Left colon (tissue), 2 donors: ENCODE measurements at regions not wholly inside any gene's neighbourhood (a gene's known extent, or its start where the extent isn't known, plus 50 kb on each side); places are given as distances from the start of the nearest gene placed in this dataset.
"Not testable (repeated sequence)": the region's sequence is repeated elsewhere in the genome, so short reads cannot be mapped to it uniquely, and the experiment has no call there.

Experiments used
- ATAC-seq: fragments of 200-7000 bp; cut with Tn5 transposase; one replicate; pipeline ENCODE4 v1.9.1; 2020; ENCODE audit warnings: mild to moderate bottlenecking, moderate library complexity
- DNase-seq, 2 donors: peaks; one replicate each; pipeline ENCODE4 v3.0.0-alpha.2; 2020
- intact Hi-C, 2 donors: fragments of 100-400 bp; cut with DNase I in 1 of 2; cut with micrococcal nuclease in 1 of 2; formaldehyde crosslinking; loops; one replicate each; pipeline versions ENCODE4 v1.11.2 to v1.14.0; 2022; cut with DNase I, micrococcal nuclease
- donor health status: DM: no; HTN: no; CAD: no.
- donor health status: DM: yes; HTN: yes; CAD: no.

GRCh38 chr4:29051381-29051965 is 1668.7 kb upstream of the PCDH7 start:
- ATAC-seq, result no peak
- intact Hi-C loops, result no loop called here
- no peak for DNase-seq

DNA sequence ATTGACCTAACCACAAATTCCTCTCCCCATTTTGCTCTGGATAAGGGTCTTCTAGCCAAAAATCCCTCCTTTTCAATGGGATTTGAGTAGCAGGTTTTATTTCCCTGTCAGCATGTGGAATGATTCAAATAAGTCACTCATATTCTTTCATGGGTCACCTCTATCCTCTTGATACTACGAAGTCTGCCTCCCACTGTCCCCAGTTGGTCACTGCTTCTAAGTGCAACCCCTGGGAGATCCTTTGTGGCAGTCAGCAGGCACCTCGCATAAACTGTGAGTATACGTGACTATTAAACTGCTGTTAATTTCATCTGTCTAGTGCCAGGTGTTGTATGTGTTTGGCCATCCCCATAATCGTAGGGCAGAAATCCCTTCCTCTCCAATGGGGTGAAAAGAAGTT is 1667.9 kb upstream of the PCDH7 start:
- no peak for DNase-seq
- no peak for ATAC-seq
- intact Hi-C loops, result no loop called here

- no peak for DNase-seq
- ATAC-seq, result no peak
- intact Hi-C loops, result no loop called here
These were observed 1661.6 kb upstream of the PCDH7 start for GRCh38 chr4:29058531-29058930.

DNA sequence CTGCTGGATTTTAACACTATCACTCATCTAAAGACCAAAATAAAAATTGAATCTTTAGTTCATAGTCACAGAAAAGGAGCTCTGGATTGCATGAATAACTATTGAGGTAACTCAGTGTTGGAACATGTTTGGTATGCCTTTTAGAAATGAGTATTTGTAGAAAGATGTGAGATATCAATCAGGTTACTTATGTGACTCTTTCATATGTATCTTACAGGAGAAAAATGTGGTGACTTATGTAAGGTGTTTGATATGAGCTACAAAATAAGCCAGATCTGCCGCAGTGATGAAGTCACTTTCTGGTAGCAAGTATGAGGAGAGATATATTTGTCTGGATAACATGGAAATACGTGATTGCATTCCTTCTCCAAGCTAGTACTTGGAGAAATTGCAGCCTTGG is 1653.3 kb upstream of the PCDH7 start:
- DNase-seq (no peak), ATAC-seq (no peak)
- intact Hi-C loops, result no loop called here

GRCh38 chr4:29073571-29073970 is 1646.6 kb upstream of the PCDH7 start:
- ATAC-seq (no peak), DNase-seq (no peak)
- intact Hi-C loops, result no loop called here

- ATAC-seq, result no peak
- intact Hi-C loops, result no loop called here
- DNase-seq, result no peak
These were observed 1644.8 kb upstream of the PCDH7 start for GRCh38 chr4:29075366-29075765.

GRCh38 chr4:29079260-29079659 is 1640.9 kb upstream of the PCDH7 start:
- DNase-seq, result no peak
- no peak for ATAC-seq
- intact Hi-C loops, result no loop called here

GRCh38 chr4:29081234-29081955 is 1638.8 kb upstream of the PCDH7 start:
- DNase-seq, result no peak
- intact Hi-C loops, result no loop called here
- ATAC-seq, result no peak

GRCh38 chr4:29082684-29083083 is 1637.5 kb upstream of the PCDH7 start:
- no peak for ATAC-seq
- no peak for DNase-seq
- intact Hi-C loops, result no loop called here

DNA sequence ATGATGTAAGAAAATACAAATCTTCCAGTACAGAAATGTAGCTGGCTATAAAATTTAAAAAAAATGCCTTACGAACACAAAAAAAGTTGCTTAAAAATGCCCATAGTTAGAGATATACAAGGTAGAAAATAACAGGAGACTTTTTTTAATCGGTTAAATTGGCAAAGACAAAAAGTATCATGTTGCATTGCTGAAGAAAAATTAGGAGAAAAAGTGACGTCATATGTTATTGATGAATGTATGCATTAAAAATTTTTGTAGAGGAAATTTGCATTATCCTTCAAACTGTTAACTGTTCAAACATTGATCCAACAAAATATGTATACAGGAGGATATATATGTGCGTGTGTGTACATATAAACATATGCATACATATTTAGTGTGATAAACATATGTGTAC is 1634.4 kb upstream of the PCDH7 start:
- intact Hi-C loops, result no loop called here
- DNase-seq (no peak), ATAC-seq (no peak)

- DNase-seq (no peak), ATAC-seq (no peak)
- intact Hi-C loops, result no loop called here
These were observed 1615.5 kb upstream of the PCDH7 start for GRCh38 chr4:29104694-29105093.

GRCh38 chr4:29113960-29114359 is 1606.2 kb upstream of the PCDH7 start:
- no peak for ATAC-seq
- intact Hi-C loops, result no loop called here
- DNase-seq, result no peak

GRCh38 chr4:29117231-29117722 is 1602.9 kb upstream of the PCDH7 start:
- intact Hi-C loops, ATAC-seq, DNase-seq: not testable (repeated sequence)

DNA sequence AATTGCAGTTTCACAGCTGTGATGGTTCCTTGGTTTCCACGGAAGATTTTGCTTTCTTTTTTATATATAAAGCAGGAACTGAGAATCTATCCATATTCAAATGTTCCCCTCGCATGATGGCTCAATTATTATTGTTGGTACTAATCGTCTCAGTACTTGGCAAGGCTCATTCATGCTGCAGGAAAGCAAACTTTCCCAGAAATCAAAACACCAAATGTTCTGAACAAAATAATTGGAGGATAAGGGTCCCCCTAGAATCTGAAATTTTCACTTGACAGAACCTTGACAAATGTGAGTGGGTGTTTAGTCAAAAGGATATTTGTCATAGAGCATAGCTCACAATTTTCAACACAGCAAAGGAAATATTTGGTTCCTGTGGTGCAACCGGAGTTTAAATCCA is 1598.6 kb upstream of the PCDH7 start:
- DNase-seq (no peak), ATAC-seq (no peak)
- intact Hi-C loops, result no loop called here

GRCh38 chr4:29128810-29129209 is 1591.4 kb upstream of the PCDH7 start:
- ATAC-seq (no peak), DNase-seq (no peak)
- intact Hi-C loops, result no loop called here

- intact Hi-C loops, result no loop called here
- DNase-seq (no peak), ATAC-seq (no peak)
These were observed 1588.9 kb upstream of the PCDH7 start for GRCh38 chr4:29131304-29131703.

DNA sequence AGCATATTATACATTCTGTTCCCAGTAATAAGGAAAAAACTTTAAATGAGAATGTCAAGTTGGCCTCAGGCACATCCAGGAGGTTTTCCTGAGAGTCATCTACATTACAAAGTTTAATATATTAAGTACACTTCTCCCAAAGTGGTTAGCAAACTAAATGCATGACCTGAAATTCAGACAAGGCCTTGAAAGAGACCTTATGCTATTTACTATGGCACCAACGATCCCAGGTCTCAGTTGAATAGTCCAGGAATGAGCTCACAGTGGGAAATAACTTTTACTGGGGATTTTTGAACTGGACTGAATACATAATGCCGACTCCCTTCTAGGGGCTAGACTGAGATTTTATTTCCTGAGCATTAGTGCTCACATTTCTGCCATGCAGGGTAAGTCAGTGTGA is 1577.5 kb upstream of the PCDH7 start:
- intact Hi-C loops, result no loop called here
- DNase-seq (no peak), ATAC-seq (no peak)

GRCh38 chr4:29151584-29151983 is 1568.6 kb upstream of the PCDH7 start:
- intact Hi-C loops, result no loop called here

DNA sequence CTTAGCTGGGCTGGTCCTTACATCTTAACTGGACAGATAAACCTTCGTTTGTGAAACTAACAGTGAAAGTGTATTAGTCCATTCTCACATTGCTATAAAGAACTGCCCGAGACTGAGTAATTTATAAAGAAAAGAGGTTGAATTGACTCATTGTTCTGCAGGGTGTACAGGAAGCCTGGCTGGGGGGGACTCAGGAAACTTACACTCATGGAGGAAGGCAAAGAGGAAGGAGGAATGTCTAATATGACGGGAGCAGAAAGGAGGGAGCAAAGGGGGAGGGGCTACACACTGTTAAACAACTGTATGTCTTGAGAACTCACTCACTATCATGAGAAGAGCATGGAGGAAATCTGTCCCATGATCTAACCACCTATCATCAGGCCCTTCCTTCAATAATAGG is 1566.5 kb upstream of the PCDH7 start:
- intact Hi-C loops, result no loop called here
- DNase-seq (no peak), ATAC-seq (no peak)

More at GRCh38 chr4:29151584-29151983, 1568.6 kb upstream of the PCDH7 start:
- DNase-seq (no peak), ATAC-seq (no peak)

DNA sequence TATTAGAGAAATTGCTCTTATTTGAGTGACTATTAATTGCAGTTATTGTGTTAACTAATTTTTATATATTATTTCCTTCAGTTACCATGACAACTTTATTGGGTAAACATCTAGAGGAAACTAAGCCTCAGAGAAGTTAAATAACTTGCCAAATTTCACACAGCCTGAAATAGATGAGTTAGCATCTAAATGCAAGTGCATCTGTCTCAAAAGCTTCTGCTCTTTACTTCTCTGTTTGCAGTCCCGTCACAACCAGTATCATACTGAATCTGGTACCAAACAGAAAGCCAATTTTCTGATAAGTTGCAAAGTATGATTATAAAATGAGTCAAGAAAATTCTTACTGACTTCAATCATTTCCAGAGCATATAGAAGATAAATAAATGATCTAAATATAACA is 1544.9 kb upstream of the PCDH7 start:
- no peak for DNase-seq
- ATAC-seq, result no peak
- intact Hi-C loops, result no loop called here

- no peak for DNase-seq
- intact Hi-C loops, result no loop called here
- ATAC-seq, result no peak
These were observed 1521.1 kb upstream of the PCDH7 start for GRCh38 chr4:29199025-29199424.
